OCI-LY3 (cell line): ENCODE measurements at regions not wholly inside any gene's neighbourhood (a gene's known extent, or its start where the extent isn't known, plus 50 kb on each side); places are given as distances from the start of the nearest gene placed in this dataset.

Experiments
- H2AFZ ChIP-seq: fragments of 200-600, 300-600 bp; shearing (Covaris generic); 2 replicates; pipeline ENCODE4 v1.6.0; 2014; ENCODE audit warnings: antibody characterized with exemption, low read depth, low read length
- H3K27ac ChIP-seq: fragments of 200-600, 300-600 bp; sonication (generic); 2 replicates; pipeline ENCODE4 v1.5.1; 2014; ENCODE audit warnings: mild to moderate bottlenecking, low read length, moderate library complexity, mixed read lengths
- H3K27me3 ChIP-seq: fragments of 200-600, 300-600 bp; sonication (generic); 2 replicates; pipeline ENCODE4 v1.6.1; 2014; ENCODE audit warnings: low read depth, low read length, mixed read lengths
- H3K36me3 ChIP-seq: fragments of 200-600, 300-600 bp; sonication (generic); replicated peaks from 2 replicates; pipeline ENCODE3; 2014; ENCODE audit warnings: low read depth, low read length, mixed read lengths
- H3K4me1 ChIP-seq: fragments of 300-600, 200-600 bp; sonication (generic); 2 replicates; pipeline ENCODE4 v1.6.1; 2014; ENCODE audit warnings: low read length, mixed read lengths
- H3K4me2 ChIP-seq: fragments of 200-600, 300-600 bp; sonication (generic); 2 replicates; pipeline ENCODE4 v1.6.1; 2014; ENCODE audit warnings: low read length, mixed read lengths
- H3K4me3 ChIP-seq: fragments of 300-600, 200-600 bp; sonication (generic); 2 replicates; pipeline ENCODE4 v1.5.1; 2014; ENCODE audit warnings: antibody characterized with exemption, mild to moderate bottlenecking, low read length, moderate library complexity
- H3K79me2 ChIP-seq: fragments of 300-600, 200-600 bp; shearing (Covaris generic); 2 replicates; pipeline ENCODE4 v1.6.1; 2014; ENCODE audit warnings: mild to moderate bottlenecking, low read length, mixed read lengths
- H3K9ac ChIP-seq: fragments of 300-600, 200-600 bp; shearing (Covaris generic); 2 replicates; pipeline ENCODE4 v1.6.0; 2014; ENCODE audit warnings: mild to moderate bottlenecking, low read length, moderate library complexity
- H3K9me3 ChIP-seq: fragments of 200-600, 300-600 bp; shearing (Covaris generic); 2 replicates; pipeline ENCODE4 v1.6.1; 2014; ENCODE audit warnings: low read length, mixed read lengths; ENCODE audit not compliant: insufficient read depth
- H4K20me1 ChIP-seq: fragments of 200-600, 300-600 bp; sonication (generic); 2 replicates; pipeline ENCODE4 v1.6.1; 2016; ENCODE audit warnings: low read length, mixed read lengths; ENCODE audit not compliant: insufficient read depth
- EZH2phosphoT487 ChIP-seq: fragments of 200-600 bp; shearing (Covaris generic); IDR thresholded peaks from 2 replicates; pipeline ENCODE4 v1.6.1; 2018; ENCODE audit warnings: antibody characterized with exemption, mixed run types, low read depth
- TF ChIP-seq, protein P1 (sequence below): fragments of 200-600, 300-600 bp; sonication (generic); IDR thresholded peaks from 2 replicates; pipeline ENCODE4 v1.5.1; 2014; ENCODE audit warnings: antibody characterized with exemption, low read length, low read depth

- peaks cover 8% of the 10 kb centered on the region for H3K4me1 ChIP-seq
- H3K27ac ChIP-seq = no peak overlapping the region
These were observed 182.8 kb downstream of the GUCY2F start for GRCh38 chrX:109299091-109299490.

GRCh38 chrX:109294097-109294814 is 187.6 kb downstream of the GUCY2F start:
- no peak overlapping the region for H3K9ac ChIP-seq
- no peaks in the 10 kb centered on the region for H3K79me2 ChIP-seq
- no peaks in the 10 kb centered on the region for H3K27me3 ChIP-seq
- no peak for TF ChIP-seq EZH2phosphoT487
- TF ChIP-seq, protein P1, sequence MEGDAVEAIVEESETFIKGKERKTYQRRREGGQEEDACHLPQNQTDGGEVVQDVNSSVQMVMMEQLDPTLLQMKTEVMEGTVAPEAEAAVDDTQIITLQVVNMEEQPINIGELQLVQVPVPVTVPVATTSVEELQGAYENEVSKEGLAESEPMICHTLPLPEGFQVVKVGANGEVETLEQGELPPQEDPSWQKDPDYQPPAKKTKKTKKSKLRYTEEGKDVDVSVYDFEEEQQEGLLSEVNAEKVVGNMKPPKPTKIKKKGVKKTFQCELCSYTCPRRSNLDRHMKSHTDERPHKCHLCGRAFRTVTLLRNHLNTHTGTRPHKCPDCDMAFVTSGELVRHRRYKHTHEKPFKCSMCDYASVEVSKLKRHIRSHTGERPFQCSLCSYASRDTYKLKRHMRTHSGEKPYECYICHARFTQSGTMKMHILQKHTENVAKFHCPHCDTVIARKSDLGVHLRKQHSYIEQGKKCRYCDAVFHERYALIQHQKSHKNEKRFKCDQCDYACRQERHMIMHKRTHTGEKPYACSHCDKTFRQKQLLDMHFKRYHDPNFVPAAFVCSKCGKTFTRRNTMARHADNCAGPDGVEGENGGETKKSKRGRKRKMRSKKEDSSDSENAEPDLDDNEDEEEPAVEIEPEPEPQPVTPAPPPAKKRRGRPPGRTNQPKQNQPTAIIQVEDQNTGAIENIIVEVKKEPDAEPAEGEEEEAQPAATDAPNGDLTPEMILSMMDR = no peak
- no peaks in the 10 kb centered on the region for H3K4me1 ChIP-seq
- no peaks in the 10 kb centered on the region for H3K36me3 ChIP-seq
- no peak overlapping the region for H3K27ac ChIP-seq
- no peaks in the 10 kb centered on the region for H4K20me1 ChIP-seq
- H3K4me2 ChIP-seq = no peak overlapping the region
- H3K4me3 ChIP-seq = no peak overlapping the region
- no peaks in the 10 kb centered on the region for H3K9me3 ChIP-seq
- no peak overlapping the region for H2AFZ ChIP-seq

More at GRCh38 chrX:109299091-109299490, 182.8 kb downstream of the GUCY2F start:
- Histone ChIP-seq H3K36me3 (no peaks in the 10 kb centered on the region), H2AFZ (no peak overlapping the region), H4K20me1 (no peaks in the 10 kb centered on the region), H3K9ac (no peak overlapping the region), H3K79me2 (no peaks in the 10 kb centered on the region), H3K9me3 (no peaks in the 10 kb centered on the region), H3K4me3 (no peak overlapping the region), H3K4me2 (no peak overlapping the region), H3K27me3 (no peaks in the 10 kb centered on the region)
- TF ChIP-seq, protein P1 = no peak
- no peak for TF ChIP-seq EZH2phosphoT487

GRCh38 chrX:109283870-109284269 is 198.0 kb downstream of the GUCY2F start:
- Histone ChIP-seq H3K79me2 (no peaks in the 10 kb centered on the region), H3K27ac (no peak overlapping the region), H2AFZ (no peak overlapping the region), H3K9me3 (no peaks in the 10 kb centered on the region), H3K36me3 (no peaks in the 10 kb centered on the region), H3K4me3 (no peak overlapping the region), H3K9ac (no peak overlapping the region), H3K4me1 (peaks cover 14% of the 10 kb centered on the region), H3K27me3 (no peaks in the 10 kb centered on the region), H3K4me2 (no peak overlapping the region), H4K20me1 (no peaks in the 10 kb centered on the region)
- TF ChIP-seq, protein P1 = no peak

GRCh38 chrX:109281483-109282275 is 200.2 kb downstream of the GUCY2F start:
- H3K79me2 ChIP-seq = no peaks in the 10 kb centered on the region
- peaks cover 4% of the 10 kb centered on the region; the same call in 1 of the 2 replicates for H3K27me3 ChIP-seq

More at GRCh38 chrX:109281483-109282275, 200.2 kb downstream of the GUCY2F start:
- H3K9me3 ChIP-seq = no peaks in the 10 kb centered on the region
- H3K27ac ChIP-seq = no peak overlapping the region
- H3K36me3 ChIP-seq = no peaks in the 10 kb centered on the region
- peaks cover 14% of the 10 kb centered on the region for H3K4me1 ChIP-seq
- TF ChIP-seq, protein P1 = no peak
- TF ChIP-seq EZH2phosphoT487 = no peak
- no peak overlapping the region for H3K4me3 ChIP-seq
- peak overlapping the region; percentile 40 for H3K4me2 ChIP-seq
- no peak overlapping the region for H2AFZ ChIP-seq
- H4K20me1 ChIP-seq = no peaks in the 10 kb centered on the region
- H3K9ac ChIP-seq = no peak overlapping the region
